LNCaP clone FGC (cell line): ENCODE measurements at regions not wholly inside any gene's neighbourhood (a gene's known extent, or its start where the extent isn't known, plus 50 kb on each side); places are given as distances from the start of the nearest gene placed in this dataset.

Source experiments
- DNase-seq: peaks from one replicate; pipeline ENCODE4 v3.0.0-alpha.2; 2011; ENCODE audit warnings: low read depth
- H3K4me3 ChIP-seq: 2 replicates; pipeline ENCODE4 v1.5.1; 2011; ENCODE audit warnings: mild to moderate bottlenecking, low read depth, low read length, control low read depth
- CTCF ChIP-seq: IDR thresholded peaks from 2 replicates; pipeline ENCODE4 v1.5.1; 2012; ENCODE audit warnings: mild to moderate bottlenecking; ENCODE audit not compliant: control insufficient read depth, insufficient read depth; ENCODE audit errors: extremely low read depth

- DNase-seq, result no peak
- no peak for TF ChIP-seq CTCF
Measured at GRCh38 chr6:8195040-8195713, 92.8 kb upstream of the EEF1E1 start.

GRCh38 chr6:8194490-8194889 is 92.1 kb upstream of the EEF1E1 start:
- no peak for TF ChIP-seq CTCF
- DNase-seq, result no peak
- no peak overlapping the region for H3K4me3 ChIP-seq

More at GRCh38 chr6:8195040-8195713, 92.8 kb upstream of the EEF1E1 start:
- H3K4me3 ChIP-seq, result no peak overlapping the region

GRCh38 chr6:8193541-8193940 is 91.2 kb upstream of the EEF1E1 start:
- DNase-seq, result no peak
- no peak overlapping the region for H3K4me3 ChIP-seq
- no peak for TF ChIP-seq CTCF

- H3K4me3 ChIP-seq, result no peak overlapping the region
- no peak for DNase-seq
- no peak for TF ChIP-seq CTCF
Measured at GRCh38 chr6:8192597-8192996, 90.2 kb upstream of the EEF1E1 start.

GRCh38 chr6:8192067-8192466 is 89.7 kb upstream of the EEF1E1 start:
- TF ChIP-seq CTCF, result no peak
- DNase-seq, result no peak
- H3K4me3 ChIP-seq, result no peak overlapping the region

GRCh38 chr6:8191629-8192028 is 89.3 kb upstream of the EEF1E1 start:
- TF ChIP-seq CTCF, result no peak
- H3K4me3 ChIP-seq, result no peak overlapping the region
- no peak for DNase-seq

GRCh38 chr6:8187209-8187608 is 84.9 kb upstream of the EEF1E1 start:
- no peak for TF ChIP-seq CTCF
- no peak for DNase-seq
- no peak overlapping the region for H3K4me3 ChIP-seq
